CD4-positive, alpha-beta T cell (primary cell): ENCODE measurements at regions not wholly inside any gene's neighbourhood (a gene's known extent, or its start where the extent isn't known, plus 50 kb on each side); places are given as distances from the start of the nearest gene placed in this dataset.

Experiments used
- ATAC-seq: fragments of 200-7000 bp; cut with Tn5 transposase; one replicate; pipeline ENCODE4 v1.10.0; 2022; ENCODE audit warnings: mild to moderate bottlenecking; ENCODE audit not compliant: poor library complexity
- CTCF ChIA-PET: fragments of 350-600 bp; sonication (Branson Sonifier 250); formaldehyde crosslinking; loops from one replicate; lab custom pipeline; 2021; ENCODE audit warnings: antibody characterized with exemption, inconsistent platforms; lab: Charles Lee
- POLR2A ChIA-PET: fragments of 350-600 bp; sonication (Branson Sonifier 250); formaldehyde crosslinking; loops from one replicate; lab custom pipeline; 2021; ENCODE audit warnings: antibody characterized with exemption, inconsistent platforms; lab: Charles Lee
- DNase-seq, 14 experiments: peaks; one replicate each; pipeline ENCODE4 v3.0.0-alpha.2; 2013 to 2020; ENCODE audit warnings: mixed read lengths in 2 of 14
- H3K27ac ChIP-seq, 2 donors: one replicate each; pipeline versions ENCODE4 v1.5.1 to v1.7.0; 2013; ENCODE audit warnings: low read length in 2 of 2, low read depth in 1 of 2, mild to moderate bottlenecking in 1 of 2
- H3K27me3 ChIP-seq, 2 experiments: 1 replicate in 1 of 2; 2 replicates in 1 of 2; pipeline versions ENCODE4 v1.6.1 to v1.7.0; 2013; ENCODE audit warnings: low read length in 2 of 2, control low read depth in 1 of 2, mild to moderate bottlenecking in 1 of 2, moderate library complexity in 1 of 2; ENCODE audit not compliant: insufficient read depth in 2 of 2, control insufficient read depth in 1 of 2
- H3K36me3 ChIP-seq: one replicate; pipeline ENCODE4 v1.6.1; 2013; ENCODE audit warnings: low read length, control low read depth; ENCODE audit not compliant: insufficient read depth
- H3K4me1 ChIP-seq: one replicate; pipeline ENCODE4 v1.6.1; 2013; ENCODE audit warnings: low read length, control low read depth; ENCODE audit not compliant: insufficient read depth
- H3K4me3 ChIP-seq: one replicate; pipeline ENCODE4 v1.5.1; 2013; ENCODE audit warnings: mild to moderate bottlenecking, low read length, moderate library complexity
- H3K9me3 ChIP-seq, 2 experiments: 1 replicate in 1 of 2; 2 replicates in 1 of 2; pipeline versions ENCODE4 v1.6.1 to v1.7.0; 2013; ENCODE audit warnings: low read length in 2 of 2, mild to moderate bottlenecking in 2 of 2, control low read depth in 1 of 2, moderate library complexity in 1 of 2; ENCODE audit not compliant: control insufficient read depth in 1 of 2, insufficient read depth in 1 of 2
- H3K27ac Mint-ChIP-seq: one replicate; pipeline ENCODE4 v1.8.0; 2020; ENCODE audit warnings: mixed read lengths
- H3K27me3 Mint-ChIP-seq: one replicate; pipeline ENCODE4 v1.8.0; 2021; ENCODE audit warnings: mixed read lengths
- H3K36me3 Mint-ChIP-seq: one replicate; pipeline ENCODE4 v1.8.0; 2021; ENCODE audit warnings: low read depth, mixed read lengths
- H3K4me1 Mint-ChIP-seq: one replicate; pipeline ENCODE4 v1.8.0; 2021; ENCODE audit warnings: low read depth, mixed read lengths
- H3K4me3 Mint-ChIP-seq: one replicate; pipeline ENCODE4 v1.8.0; 2020; ENCODE audit warnings: mild to moderate bottlenecking, mixed read lengths
- H3K9me3 Mint-ChIP-seq: one replicate; pipeline ENCODE4 v1.8.0; 2020; ENCODE audit warnings: mixed read lengths
- intact Hi-C, 2 experiments: fragments of 100-400 bp; cut with DNase I in 1 of 2; cut with micrococcal nuclease in 1 of 2; formaldehyde crosslinking; loops; one replicate each; pipeline versions ENCODE4 v1.15.1 to v1.9.0; 2023 to 2025; cut with DNase I, micrococcal nuclease
- TF ChIP-seq, protein P1 (sequence below): fragments of 200-600 bp; IDR thresholded peaks from one replicate; pipeline ENCODE4 v1.8.0; 2022; ENCODE audit warnings: antibody characterized with exemption, mild to moderate bottlenecking

DNA sequence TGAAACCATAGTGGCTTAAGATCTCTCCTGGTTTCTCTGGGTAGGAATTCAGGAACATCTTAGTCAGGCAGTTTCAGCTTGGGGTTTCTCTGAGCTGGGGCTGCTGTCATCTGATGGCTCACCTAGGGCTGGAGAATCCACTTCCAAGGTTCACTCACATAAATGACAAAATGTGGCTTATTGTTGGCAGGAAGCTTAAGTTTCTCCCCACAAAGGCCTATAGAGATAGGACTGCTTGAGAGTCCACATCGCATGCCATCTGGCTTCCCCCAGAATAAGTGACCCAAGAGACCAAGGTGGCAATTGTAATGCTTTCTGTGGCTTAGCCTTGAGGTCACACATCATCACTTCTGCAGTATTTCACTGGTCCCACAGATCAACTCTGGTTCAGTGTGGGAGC is 131.4 kb downstream of the EDN1 start:
- H3K9me3 ChIP-seq = no peaks in the 10 kb centered on the region
- no peak overlapping the region for H3K4me3 Mint-ChIP-seq
- no peaks in the 10 kb centered on the region for H3K4me1 ChIP-seq
- H3K36me3 ChIP-seq = no peaks in the 10 kb centered on the region
- intact Hi-C loops = no loop called here
- POLR2A ChIA-PET = no interaction called here
- peaks cover 1% of the 10 kb centered on the region for H3K9me3 Mint-ChIP-seq
- ATAC-seq = no peak
- H3K27me3 ChIP-seq = no peaks in the 10 kb centered on the region
- no peaks in the 10 kb centered on the region for H3K4me1 Mint-ChIP-seq
- CTCF ChIA-PET = no interaction called here
- no peaks in the 10 kb centered on the region for H3K36me3 Mint-ChIP-seq
- DNase-seq = no peak
- no peak overlapping the region for H3K27ac Mint-ChIP-seq
- peaks cover 16% of the 10 kb centered on the region for H3K27me3 Mint-ChIP-seq
- H3K4me3 ChIP-seq = no peak overlapping the region
- TF ChIP-seq, protein P1, sequence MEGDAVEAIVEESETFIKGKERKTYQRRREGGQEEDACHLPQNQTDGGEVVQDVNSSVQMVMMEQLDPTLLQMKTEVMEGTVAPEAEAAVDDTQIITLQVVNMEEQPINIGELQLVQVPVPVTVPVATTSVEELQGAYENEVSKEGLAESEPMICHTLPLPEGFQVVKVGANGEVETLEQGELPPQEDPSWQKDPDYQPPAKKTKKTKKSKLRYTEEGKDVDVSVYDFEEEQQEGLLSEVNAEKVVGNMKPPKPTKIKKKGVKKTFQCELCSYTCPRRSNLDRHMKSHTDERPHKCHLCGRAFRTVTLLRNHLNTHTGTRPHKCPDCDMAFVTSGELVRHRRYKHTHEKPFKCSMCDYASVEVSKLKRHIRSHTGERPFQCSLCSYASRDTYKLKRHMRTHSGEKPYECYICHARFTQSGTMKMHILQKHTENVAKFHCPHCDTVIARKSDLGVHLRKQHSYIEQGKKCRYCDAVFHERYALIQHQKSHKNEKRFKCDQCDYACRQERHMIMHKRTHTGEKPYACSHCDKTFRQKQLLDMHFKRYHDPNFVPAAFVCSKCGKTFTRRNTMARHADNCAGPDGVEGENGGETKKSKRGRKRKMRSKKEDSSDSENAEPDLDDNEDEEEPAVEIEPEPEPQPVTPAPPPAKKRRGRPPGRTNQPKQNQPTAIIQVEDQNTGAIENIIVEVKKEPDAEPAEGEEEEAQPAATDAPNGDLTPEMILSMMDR = no peak
- no peak overlapping the region for H3K27ac ChIP-seq

DNA sequence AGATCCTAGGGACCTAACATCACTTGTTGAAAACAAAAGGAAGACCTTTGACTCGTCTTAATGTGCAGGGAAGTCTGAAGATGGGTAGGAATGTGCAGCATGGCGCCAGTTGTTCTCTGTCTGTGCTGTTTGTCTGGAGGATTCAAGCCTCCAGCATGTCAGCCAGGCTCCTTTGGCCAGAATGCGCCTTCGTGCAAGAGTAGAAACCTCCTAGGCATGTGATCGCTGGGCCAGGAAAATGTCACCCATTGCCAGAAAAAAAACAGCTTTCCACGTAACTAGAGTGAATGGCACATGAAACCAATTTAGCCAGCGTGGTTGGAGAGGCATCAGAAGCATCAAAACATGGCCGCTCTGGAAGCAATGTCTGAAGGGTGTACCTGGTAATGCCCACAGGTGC is 132.7 kb downstream of the EDN1 start:
- Histone ChIP-seq H3K4me3 (no peak overlapping the region), H3K27me3 (no peaks in the 10 kb centered on the region), H3K4me1 (no peaks in the 10 kb centered on the region), H3K36me3 (no peaks in the 10 kb centered on the region), H3K27ac (no peak overlapping the region), H3K9me3 (no peaks in the 10 kb centered on the region)
- Mint-ChIP-seq H3K4me1 (no peaks in the 10 kb centered on the region), H3K27me3 (peaks cover 17% of the 10 kb centered on the region), H3K9me3 (peaks cover 1% of the 10 kb centered on the region), H3K4me3 (no peak overlapping the region), H3K27ac (no peak overlapping the region), H3K36me3 (no peaks in the 10 kb centered on the region)
- intact Hi-C loops = no loop called here
- ChIA-PET CTCF (no interaction called here), POLR2A (interaction anchor here (0.6 kb wide), 1 partner anchor 385 kb away, joined by 3 read pairs; no protein-coding TSS in a partner anchor)
- no peak for ATAC-seq
- no peak for DNase-seq
- TF ChIP-seq, protein P1 = no peak

DNA sequence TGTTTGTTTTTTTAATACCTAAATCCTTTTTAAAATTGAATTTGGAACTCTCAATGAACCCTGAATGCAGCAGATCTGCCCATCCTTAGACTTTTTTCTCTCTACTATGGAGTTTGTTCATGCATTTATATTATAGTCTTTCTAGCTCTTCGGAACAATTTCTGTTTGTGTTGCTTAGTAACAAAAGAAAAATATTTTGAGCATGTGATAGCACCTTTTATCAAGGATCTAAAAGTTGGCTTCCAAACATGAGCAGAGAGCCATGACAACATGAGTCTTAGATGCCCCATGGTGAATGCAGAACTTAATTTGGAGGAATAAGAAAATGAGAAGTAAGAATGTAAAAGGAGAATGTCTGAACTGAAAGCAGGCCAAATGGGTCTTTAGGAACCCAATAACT is 133.7 kb downstream of the EDN1 start:
- TF ChIP-seq, protein P1 = no peak
- intact Hi-C loops = no loop called here
- Histone ChIP-seq H3K9me3 (no peaks in the 10 kb centered on the region), H3K4me3 (no peak overlapping the region), H3K4me1 (no peaks in the 10 kb centered on the region), H3K36me3 (no peaks in the 10 kb centered on the region), H3K27me3 (no peaks in the 10 kb centered on the region), H3K27ac (no peak overlapping the region)
- DNase-seq = no peak
- Mint-ChIP-seq H3K9me3 (no peaks in the 10 kb centered on the region), H3K27me3 (peaks cover 17% of the 10 kb centered on the region), H3K4me3 (no peak overlapping the region), H3K36me3 (no peaks in the 10 kb centered on the region), H3K4me1 (no peaks in the 10 kb centered on the region), H3K27ac (no peak overlapping the region)
- ATAC-seq = no peak
- ChIA-PET CTCF (no interaction called here), POLR2A (no interaction called here)
